ENCODE measurements at regions not wholly inside any gene's neighbourhood (a gene's known extent, or its start where the extent isn't known, plus 50 kb on each side); places are given as distances from the start of the nearest gene placed in this dataset.

GRCh38 chr7:153413199-153413539 is 639.0 kb upstream of the DPP6 start:
- POLR2A ChIA-PET (ENCODE audit: partially characterized antibody): no interaction called here

DNA sequence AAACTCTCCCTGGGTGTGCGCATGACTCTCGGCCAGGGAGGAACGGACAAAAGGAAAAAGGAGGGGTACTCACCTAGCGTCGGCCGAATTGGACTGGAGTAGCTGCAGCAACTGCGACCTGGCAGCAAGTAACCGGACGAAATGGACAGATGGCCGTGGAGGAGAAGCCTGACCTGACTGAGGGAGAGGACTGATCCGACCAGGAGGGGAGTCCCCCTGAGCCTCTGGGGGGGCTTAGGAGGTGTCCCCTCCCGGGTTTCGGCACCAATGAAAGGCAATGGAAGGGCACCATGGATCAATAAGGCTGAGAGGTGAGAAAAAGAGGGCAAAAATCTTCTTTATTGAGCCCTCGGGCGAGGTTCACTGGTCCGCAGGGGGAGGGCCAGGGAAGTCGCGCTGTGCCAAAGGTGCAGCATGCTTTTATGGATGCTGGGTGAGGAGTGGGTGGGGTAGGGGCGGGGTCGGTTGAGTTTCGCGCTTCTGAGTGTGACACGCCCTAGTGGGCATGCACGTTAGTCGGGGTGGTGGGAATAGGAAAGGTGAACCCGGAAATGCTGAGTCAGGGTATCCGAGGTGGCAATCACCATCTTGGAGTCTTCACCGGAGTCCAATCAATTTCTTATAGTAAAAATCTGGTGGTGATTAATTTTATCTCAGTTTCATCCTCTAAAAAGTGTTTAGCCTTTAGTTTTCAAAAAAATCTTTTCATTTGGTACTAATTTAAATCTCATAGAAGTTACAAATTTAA is 638.5 kb upstream of the DPP6 start:
- H3K4me1 Mint-ChIP-seq: no peaks in the 10 kb centered on the region
- intact Hi-C loops (cut with micrococcal nuclease): no loop called here
- CTCF ChIA-PET (ENCODE audit: partially characterized antibody): no interaction called here

More at GRCh38 chr7:153413199-153413539, 639.0 kb upstream of the DPP6 start:
- peaks cover 4 to 23% (median 11%) of the 10 kb centered on the region in 8 donors for H3K9me3 Mint-ChIP-seq
- H3K4me3 ChIP-seq (ENCODE audit: low read length in 2 of 2): no peak overlapping the region
- H3K27ac Mint-ChIP-seq: no peak overlapping the region
- H3K36me3 ChIP-seq (ENCODE audit: insufficient read depth, low read length): no peaks in the 10 kb centered on the region
- no peak overlapping the region for H3K4me3 Mint-ChIP-seq
- H3K9me3 ChIP-seq (ENCODE audit: control insufficient read depth in 1 of 2, low read length in 2 of 2): no peaks in the 10 kb centered on the region
- H3K4me1 ChIP-seq (ENCODE audit: insufficient read depth, low read length): no peaks in the 10 kb centered on the region
- no peaks in the 10 kb centered on the region for H3K27me3 ChIP-seq (ENCODE audit: insufficient read depth, low read length)
- H3K36me3 Mint-ChIP-seq: no peaks in the 10 kb centered on the region
- no peak for DNase-seq
- CTCF ChIA-PET (ENCODE audit: partially characterized antibody): no interaction called here
- no peaks in the 10 kb centered on the region for H3K27me3 Mint-ChIP-seq
- no peaks in the 10 kb centered on the region for H3K4me1 Mint-ChIP-seq
- H3K27ac ChIP-seq (ENCODE audit: low read depth, low read length): no peak overlapping the region
- intact Hi-C loops (cut with micrococcal nuclease): no loop called here

GRCh38 chr7:153414288-153414629 is 637.9 kb upstream of the DPP6 start:
- H3K4me1 ChIP-seq (ENCODE audit: insufficient read depth, low read length): no peaks in the 10 kb centered on the region
- H3K27ac ChIP-seq (ENCODE audit: low read depth, low read length): no peak overlapping the region
- no peak overlapping the region for H3K27ac Mint-ChIP-seq
- no peak overlapping the region for H3K4me3 Mint-ChIP-seq
- H3K27me3 ChIP-seq (ENCODE audit: insufficient read depth, low read length): no peaks in the 10 kb centered on the region
- H3K27me3 Mint-ChIP-seq: no peaks in the 10 kb centered on the region
- intact Hi-C loops (cut with micrococcal nuclease): no loop called here
- H3K36me3 Mint-ChIP-seq: no peaks in the 10 kb centered on the region
- no peaks in the 10 kb centered on the region for H3K9me3 ChIP-seq (ENCODE audit: control insufficient read depth in 1 of 2, low read length in 2 of 2)
- H3K4me3 ChIP-seq (ENCODE audit: low read length in 2 of 2): no peak overlapping the region
- H3K4me1 Mint-ChIP-seq: no peaks in the 10 kb centered on the region
- ChIA-PET POLR2A (ENCODE audit: partially characterized antibody) (no interaction called here), CTCF (ENCODE audit: partially characterized antibody) (no interaction called here)
- no peak for DNase-seq
- H3K9me3 Mint-ChIP-seq: peaks cover 4 to 23% (median 11%) of the 10 kb centered on the region in 8 donors
- no peaks in the 10 kb centered on the region for H3K36me3 ChIP-seq (ENCODE audit: insufficient read depth, low read length)

More for the DNA sequence above, 638.5 kb upstream of the DPP6 start:
- Histone ChIP-seq H3K27me3 (ENCODE audit: insufficient read depth, low read length) (no peaks in the 10 kb centered on the region), H3K9me3 (ENCODE audit: control insufficient read depth in 1 of 2, low read length in 2 of 2) (no peaks in the 10 kb centered on the region), H3K4me3 (ENCODE audit: low read length in 2 of 2) (no peak overlapping the region), H3K4me1 (ENCODE audit: insufficient read depth, low read length) (no peaks in the 10 kb centered on the region), H3K36me3 (ENCODE audit: insufficient read depth, low read length) (no peaks in the 10 kb centered on the region), H3K27ac (ENCODE audit: low read depth, low read length) (no peak overlapping the region)
- no peaks in the 10 kb centered on the region for H3K27me3 Mint-ChIP-seq
- peaks cover 4 to 23% (median 11%) of the 10 kb centered on the region in 8 donors for H3K9me3 Mint-ChIP-seq
- no peak overlapping the region for H3K27ac Mint-ChIP-seq
- no peak for DNase-seq
- H3K4me3 Mint-ChIP-seq: no peak overlapping the region
- POLR2A ChIA-PET (ENCODE audit: partially characterized antibody): no interaction called here
- no peaks in the 10 kb centered on the region for H3K36me3 Mint-ChIP-seq

DNA sequence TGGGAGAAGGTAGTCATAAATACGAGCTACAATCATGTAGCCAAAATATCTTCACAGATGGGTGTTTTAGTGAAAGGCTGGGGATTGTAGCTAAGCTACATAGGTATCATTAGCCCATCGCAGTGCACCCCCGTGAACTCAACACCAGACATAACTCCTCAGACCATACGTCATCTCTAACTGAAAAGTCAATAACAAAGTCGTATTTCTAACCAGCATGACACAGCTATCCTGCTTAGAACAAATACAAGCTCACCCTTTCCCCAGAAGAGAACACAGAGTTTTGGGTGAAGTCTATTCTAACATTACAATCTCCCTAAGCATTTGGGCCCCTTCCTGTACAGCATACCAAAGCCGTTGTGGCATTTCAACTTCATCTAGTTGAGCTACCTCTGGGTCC is 636.6 kb upstream of the DPP6 start:
- Mint-ChIP-seq H3K27ac (no peak overlapping the region), H3K36me3 (no peaks in the 10 kb centered on the region), H3K4me1 (no peaks in the 10 kb centered on the region), H3K4me3 (no peak overlapping the region), H3K27me3 (no peaks in the 10 kb centered on the region), H3K9me3 (peaks cover 4 to 23% (median 11%) of the 10 kb centered on the region in 8 donors)
- H3K36me3 ChIP-seq (ENCODE audit: insufficient read depth, low read length): no peaks in the 10 kb centered on the region
- intact Hi-C loops (cut with micrococcal nuclease): no loop called here
- H3K9me3 ChIP-seq (ENCODE audit: control insufficient read depth in 1 of 2, low read length in 2 of 2): no peaks in the 10 kb centered on the region
- no peak overlapping the region for H3K27ac ChIP-seq (ENCODE audit: low read depth, low read length)
- H3K4me3 ChIP-seq (ENCODE audit: low read length in 2 of 2): no peak overlapping the region
- ChIA-PET CTCF (ENCODE audit: partially characterized antibody) (no interaction called here), POLR2A (ENCODE audit: partially characterized antibody) (no interaction called here)
- H3K4me1 ChIP-seq (ENCODE audit: insufficient read depth, low read length): no peaks in the 10 kb centered on the region
- no peak for DNase-seq
- H3K27me3 ChIP-seq (ENCODE audit: insufficient read depth, low read length): no peaks in the 10 kb centered on the region

DNA sequence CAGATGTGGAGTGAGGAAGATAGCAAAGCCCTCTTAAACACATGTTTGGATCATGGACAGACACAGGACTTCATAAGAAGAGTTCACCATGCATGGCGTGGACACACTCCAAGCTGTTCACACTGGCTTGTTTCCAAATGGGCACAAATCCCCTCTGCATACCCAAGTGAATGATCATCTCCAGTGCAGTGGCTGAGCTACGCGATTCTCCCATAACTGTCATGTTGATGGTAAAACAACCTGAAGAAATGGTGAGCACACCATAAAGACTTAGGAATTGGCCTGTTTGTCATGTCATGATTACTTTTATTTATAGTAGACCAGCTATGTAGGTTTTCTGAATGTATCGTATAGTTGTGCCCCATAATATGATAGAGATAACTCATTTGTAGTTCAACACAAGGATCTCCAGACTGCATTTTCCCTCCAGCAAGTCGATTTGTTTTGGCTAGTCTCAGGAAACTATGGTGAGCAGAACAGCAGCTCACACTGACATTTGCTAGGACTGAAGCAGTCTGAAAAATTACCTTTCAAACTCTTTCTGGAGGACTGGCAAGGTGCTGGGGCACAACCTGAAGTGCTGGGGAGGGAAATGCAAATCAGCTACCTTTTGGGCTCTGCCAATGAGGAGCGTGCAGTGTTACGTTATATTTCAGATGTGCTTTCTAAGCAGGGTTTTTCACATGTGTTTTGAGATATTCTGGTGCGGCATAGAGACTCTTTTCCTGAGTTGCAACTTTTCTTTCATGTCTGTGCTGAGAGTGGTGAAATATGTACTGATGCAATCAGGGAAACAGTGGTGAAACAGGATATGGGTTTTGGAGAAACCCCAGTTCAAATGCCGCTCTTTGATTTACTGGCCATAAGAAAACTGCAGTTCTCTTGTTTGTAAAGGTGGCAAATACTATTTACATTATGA is 629.6 kb upstream of the DPP6 start:
- Mint-ChIP-seq H3K4me1 (no peaks in the 10 kb centered on the region), H3K27me3 (no peaks in the 10 kb centered on the region), H3K9me3 (peaks cover 0 to 10% (median 2%) of the 10 kb centered on the region in 8 donors), H3K4me3 (no peak overlapping the region), H3K27ac (no peak overlapping the region), H3K36me3 (no peaks in the 10 kb centered on the region)
- no peaks in the 10 kb centered on the region for H3K9me3 ChIP-seq (ENCODE audit: control insufficient read depth in 1 of 2, low read length in 2 of 2)
- no peak for DNase-seq
- H3K27ac ChIP-seq (ENCODE audit: low read depth, low read length): no peak overlapping the region
- ChIA-PET CTCF (ENCODE audit: partially characterized antibody) (no interaction called here), POLR2A (ENCODE audit: partially characterized antibody) (no interaction called here)
- H3K27me3 ChIP-seq (ENCODE audit: insufficient read depth, low read length): no peaks in the 10 kb centered on the region
- intact Hi-C loops (cut with micrococcal nuclease): no loop called here
- no peaks in the 10 kb centered on the region for H3K4me1 ChIP-seq (ENCODE audit: insufficient read depth, low read length)
- H3K36me3 ChIP-seq (ENCODE audit: insufficient read depth, low read length): no peaks in the 10 kb centered on the region
- no peak overlapping the region for H3K4me3 ChIP-seq (ENCODE audit: low read length in 2 of 2)

DNA sequence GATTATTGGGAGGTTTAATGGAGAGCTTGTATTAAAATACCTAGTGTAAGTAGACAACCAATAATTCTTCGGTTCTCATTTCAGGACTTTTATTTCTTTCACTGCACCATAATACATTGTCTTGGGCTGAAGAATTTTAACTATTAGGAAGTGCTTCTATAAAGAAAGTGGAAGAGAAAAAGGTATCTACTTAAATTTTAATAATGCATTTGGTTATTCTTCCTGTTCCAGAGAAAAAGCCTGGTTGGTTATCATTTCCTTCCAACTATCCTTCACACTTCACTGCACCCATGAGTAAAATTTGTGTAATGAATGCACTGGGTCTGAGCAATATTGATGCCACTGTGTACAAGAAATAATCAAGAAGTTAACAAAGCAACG is 629.0 kb upstream of the DPP6 start:
- CTCF ChIA-PET (ENCODE audit: partially characterized antibody): no interaction called here
- no peaks in the 10 kb centered on the region for H3K36me3 Mint-ChIP-seq
- DNase-seq: no peak

DNA sequence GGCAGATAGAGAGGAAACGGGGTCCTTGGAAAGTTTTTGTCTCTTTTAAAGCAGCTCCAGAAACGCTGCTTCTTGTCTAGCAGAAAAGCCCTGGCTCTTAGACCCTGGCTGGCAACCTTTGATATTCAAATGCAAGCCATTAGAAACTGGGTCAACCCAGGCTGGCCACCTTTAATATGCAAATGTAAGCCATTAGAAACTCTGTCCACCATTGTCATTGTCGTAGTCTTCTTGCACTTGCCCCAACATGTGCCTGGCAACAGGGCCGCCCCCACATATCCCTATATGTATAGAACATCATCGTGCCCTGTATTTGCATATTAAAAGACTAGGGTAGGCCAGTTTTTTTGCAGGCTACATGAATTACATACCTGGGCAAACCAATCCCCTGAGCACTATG is 621.3 kb upstream of the DPP6 start:
- intact Hi-C loops (cut with micrococcal nuclease): no loop called here
- H3K4me3 Mint-ChIP-seq: no peak overlapping the region
- DNase-seq: no peak
- no peak overlapping the region for H3K27ac Mint-ChIP-seq
- ChIA-PET CTCF (ENCODE audit: partially characterized antibody) (no interaction called here), POLR2A (ENCODE audit: partially characterized antibody) (no interaction called here)
- H3K36me3 Mint-ChIP-seq: no peaks in the 10 kb centered on the region
- no peaks in the 10 kb centered on the region for H3K4me1 Mint-ChIP-seq
- no peaks in the 10 kb centered on the region for H3K27me3 Mint-ChIP-seq
- Histone ChIP-seq H3K36me3 (ENCODE audit: insufficient read depth, low read length) (no peaks in the 10 kb centered on the region), H3K27ac (ENCODE audit: low read depth, low read length) (no peak overlapping the region), H3K9me3 (ENCODE audit: control insufficient read depth in 1 of 2, low read length in 2 of 2) (no peaks in the 10 kb centered on the region), H3K4me3 (ENCODE audit: low read length in 2 of 2) (no peak overlapping the region), H3K27me3 (ENCODE audit: insufficient read depth, low read length) (no peaks in the 10 kb centered on the region), H3K4me1 (ENCODE audit: insufficient read depth, low read length) (no peaks in the 10 kb centered on the region)
- peaks cover 0 to 14% (median 7%) of the 10 kb centered on the region in 8 donors for H3K9me3 Mint-ChIP-seq

More for the DNA sequence above, 629.0 kb upstream of the DPP6 start:
- intact Hi-C loops (cut with micrococcal nuclease): no loop called here
- Histone ChIP-seq H3K27me3 (ENCODE audit: insufficient read depth, low read length) (no peaks in the 10 kb centered on the region), H3K27ac (ENCODE audit: low read depth, low read length) (no peak overlapping the region), H3K4me3 (ENCODE audit: low read length in 2 of 2) (no peak overlapping the region), H3K36me3 (ENCODE audit: insufficient read depth, low read length) (no peaks in the 10 kb centered on the region), H3K4me1 (ENCODE audit: insufficient read depth, low read length) (no peaks in the 10 kb centered on the region), H3K9me3 (ENCODE audit: control insufficient read depth in 1 of 2, low read length in 2 of 2) (no peaks in the 10 kb centered on the region)
- H3K9me3 Mint-ChIP-seq: peaks cover 0 to 7% (median 2%) of the 10 kb centered on the region in 8 donors
- H3K4me3 Mint-ChIP-seq: no peak overlapping the region
- no peaks in the 10 kb centered on the region for H3K27me3 Mint-ChIP-seq
- no peaks in the 10 kb centered on the region for H3K4me1 Mint-ChIP-seq
- POLR2A ChIA-PET (ENCODE audit: partially characterized antibody): no interaction called here
- H3K27ac Mint-ChIP-seq: no peak overlapping the region

Data from CD4-positive, alpha-beta memory T cell (primary cell).